Thyroid gland (tissue), 4 donors: ENCODE measurements at regions not wholly inside any gene's neighbourhood (a gene's known extent, or its start where the extent isn't known, plus 50 kb on each side); places are given as distances from the start of the nearest gene placed in this dataset.

ENCODE experiments used
- POLR2A ChIP-seq, 2 donors: fragments of 450-650 bp; IDR thresholded peaks; one replicate each; pipeline ENCODE4 v1.6.1; 2017; ENCODE audit warnings: antibody characterized with exemption in 2 of 2, mild to moderate bottlenecking in 2 of 2, moderate library complexity in 1 of 2
- TF ChIP-seq, protein P1 (sequence below), 6 experiments: fragments of 200-600 bp in 3 of 6; fragments of 450-650 bp in 3 of 6; sonication (generic) in 3 of 6; IDR thresholded peaks; one replicate each; pipeline ENCODE4 v1.5.1; 2016 to 2019; ENCODE audit warnings: antibody characterized with exemption in 6 of 6, mild to moderate bottlenecking in 2 of 6, inconsistent platforms in 1 of 6, moderate library complexity in 1 of 6

DNA sequence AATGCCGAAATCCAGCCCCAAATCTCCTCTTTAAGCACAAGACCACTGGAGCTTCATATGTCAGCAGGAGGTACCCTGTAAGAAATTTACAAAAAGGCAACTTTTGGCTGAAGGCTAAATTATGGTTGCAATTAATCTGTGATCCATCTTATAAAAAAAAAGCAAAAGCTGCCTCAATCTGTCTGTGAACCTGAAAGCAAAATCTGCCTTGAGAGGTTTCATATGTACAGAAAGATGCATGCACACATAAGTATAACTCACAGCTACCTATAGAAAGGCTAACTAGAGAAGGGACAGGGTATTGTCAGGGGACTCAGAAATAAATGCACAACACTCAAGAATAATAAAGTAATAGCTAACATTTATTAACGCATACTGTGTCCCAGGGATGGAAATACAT is 964.2 kb upstream of the ADGRL2 start:
- TF ChIP-seq, protein P1, sequence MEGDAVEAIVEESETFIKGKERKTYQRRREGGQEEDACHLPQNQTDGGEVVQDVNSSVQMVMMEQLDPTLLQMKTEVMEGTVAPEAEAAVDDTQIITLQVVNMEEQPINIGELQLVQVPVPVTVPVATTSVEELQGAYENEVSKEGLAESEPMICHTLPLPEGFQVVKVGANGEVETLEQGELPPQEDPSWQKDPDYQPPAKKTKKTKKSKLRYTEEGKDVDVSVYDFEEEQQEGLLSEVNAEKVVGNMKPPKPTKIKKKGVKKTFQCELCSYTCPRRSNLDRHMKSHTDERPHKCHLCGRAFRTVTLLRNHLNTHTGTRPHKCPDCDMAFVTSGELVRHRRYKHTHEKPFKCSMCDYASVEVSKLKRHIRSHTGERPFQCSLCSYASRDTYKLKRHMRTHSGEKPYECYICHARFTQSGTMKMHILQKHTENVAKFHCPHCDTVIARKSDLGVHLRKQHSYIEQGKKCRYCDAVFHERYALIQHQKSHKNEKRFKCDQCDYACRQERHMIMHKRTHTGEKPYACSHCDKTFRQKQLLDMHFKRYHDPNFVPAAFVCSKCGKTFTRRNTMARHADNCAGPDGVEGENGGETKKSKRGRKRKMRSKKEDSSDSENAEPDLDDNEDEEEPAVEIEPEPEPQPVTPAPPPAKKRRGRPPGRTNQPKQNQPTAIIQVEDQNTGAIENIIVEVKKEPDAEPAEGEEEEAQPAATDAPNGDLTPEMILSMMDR (IDR thresholded peaks at IDR 0.05): no peak
- TF ChIP-seq POLR2A (IDR thresholded peaks at IDR 0.05): no peak
